ENCODE measurements at regions not wholly inside any gene's neighbourhood (a gene's known extent, or its start where the extent isn't known, plus 50 kb on each side); places are given as distances from the start of the nearest gene placed in this dataset.

GRCh38 chr9:107193251-107193650, 89.8 kb upstream of the RAD23B start:
- Mint-ChIP-seq H3K9me3 (no peaks in the 10 kb centered on the region), H3K4me1 (ENCODE audit: low read depth) (peaks cover 25% of the 10 kb centered on the region), H3K27me3 (ENCODE audit: insufficient read depth) (peaks cover 17% of the 10 kb centered on the region), H3K4me3 (no peak overlapping the region), H3K36me3 (ENCODE audit: low read depth) (no peaks in the 10 kb centered on the region), H3K27ac (no peak overlapping the region)
- DNase-seq = no peak
- no peak for TF ChIP-seq CTCF (IDR thresholded peaks at IDR 0.05)

GRCh38 chr9:107198718-107199117, 84.4 kb upstream of the RAD23B start:
- Mint-ChIP-seq H3K27me3 (ENCODE audit: insufficient read depth) (peaks cover 18% of the 10 kb centered on the region), H3K27ac (no peak overlapping the region), H3K36me3 (ENCODE audit: low read depth) (peaks cover 6% of the 10 kb centered on the region), H3K4me3 (no peak overlapping the region), H3K4me1 (ENCODE audit: low read depth) (no peaks in the 10 kb centered on the region), H3K9me3 (peaks cover 9% of the 10 kb centered on the region)
- TF ChIP-seq CTCF (IDR thresholded peaks at IDR 0.05) = no peak
- no peak for DNase-seq

- H3K9me3 Mint-ChIP-seq = no peaks in the 10 kb centered on the region; the same call in 1 of the 2 replicates
- H3K36me3 Mint-ChIP-seq (ENCODE audit: low read depth) = peaks cover under 1% of the 10 kb centered on the region
- no peak overlapping the region; the same call in 1 of the 2 replicates for H3K27ac Mint-ChIP-seq
- TF ChIP-seq CTCF (IDR thresholded peaks at IDR 0.05) = no peak
- peaks cover 28% of the 10 kb centered on the region for H3K4me1 Mint-ChIP-seq (ENCODE audit: low read depth)
- no peaks in the 10 kb centered on the region; the same call in 1 of the 2 replicates for H3K27me3 Mint-ChIP-seq (ENCODE audit: insufficient read depth)
- DNase-seq = peak; percentile 35
- H3K4me3 Mint-ChIP-seq = no peak overlapping the region
Measured at GRCh38 chr9:107208121-107208520, 75.0 kb upstream of the RAD23B start.

- DNase-seq = no peak
- no peak overlapping the region for H3K27ac Mint-ChIP-seq
- H3K27me3 Mint-ChIP-seq (ENCODE audit: insufficient read depth) = no peaks in the 10 kb centered on the region; the same call in 1 of the 2 replicates
- H3K36me3 Mint-ChIP-seq (ENCODE audit: low read depth) = no peaks in the 10 kb centered on the region
- H3K4me3 Mint-ChIP-seq = no peak overlapping the region
- TF ChIP-seq CTCF (IDR thresholded peaks at IDR 0.05) = no peak
- H3K9me3 Mint-ChIP-seq = no peaks in the 10 kb centered on the region
- peaks cover 53% of the 10 kb centered on the region for H3K4me1 Mint-ChIP-seq (ENCODE audit: low read depth)
Measured at GRCh38 chr9:107210775-107211174, 72.3 kb upstream of the RAD23B start.

GRCh38 chr9:107211284-107211923, 71.7 kb upstream of the RAD23B start:
- Mint-ChIP-seq H3K4me3 (no peak overlapping the region), H3K4me1 (ENCODE audit: low read depth) (peaks cover 53% of the 10 kb centered on the region), H3K9me3 (no peaks in the 10 kb centered on the region), H3K27me3 (ENCODE audit: insufficient read depth) (no peaks in the 10 kb centered on the region; the same call in 1 of the 2 replicates), H3K36me3 (ENCODE audit: low read depth) (no peaks in the 10 kb centered on the region), H3K27ac (no peak overlapping the region)
- DNase-seq = no peak
- no peak for TF ChIP-seq CTCF (IDR thresholded peaks at IDR 0.05)

All from HFFc6 (cell line).